HG03108 (cell line): ENCODE measurements at regions not wholly inside any gene's neighbourhood (a gene's known extent, or its start where the extent isn't known, plus 50 kb on each side); places are given as distances from the start of the nearest gene placed in this dataset.

Experiments
- ATAC-seq: cut with Tn5 transposase; IDR thresholded peaks from one replicate; pipeline ENCODE4 v1.9.1; 2021; ENCODE audit warnings: moderate library complexity; ENCODE audit not compliant: unreplicated experiment

- no peak for ATAC-seq
Measured at GRCh38 chr4:121526509-121526908, 145.7 kb upstream of the QRFPR start.

- ATAC-seq, result no peak
Measured at GRCh38 chr4:121519236-121519838, 138.5 kb upstream of the QRFPR start.

GRCh38 chr4:121517241-121517640, 136.4 kb upstream of the QRFPR start:
- no peak for ATAC-seq

GRCh38 chr4:121514443-121514842, 133.6 kb upstream of the QRFPR start:
- ATAC-seq, result no peak

- peak; percentile 61 for ATAC-seq
Measured at GRCh38 chr4:121510341-121510874, 129.6 kb upstream of the QRFPR start.

GRCh38 chr4:121485190-121485804, 104.5 kb upstream of the QRFPR start:
- no peak for ATAC-seq

- peak; percentile 77 for ATAC-seq
Measured at GRCh38 chr4:121484633-121485032, 103.8 kb upstream of the QRFPR start.

GRCh38 chr4:121479808-121480207, 99.0 kb upstream of the QRFPR start:
- ATAC-seq, result no peak

- no peak for ATAC-seq
Measured at GRCh38 chr4:121477480-121477879, 96.7 kb upstream of the QRFPR start.

- no peak for ATAC-seq
Measured at GRCh38 chr4:121477079-121477478, 96.3 kb upstream of the QRFPR start.

GRCh38 chr4:121472937-121473721, 92.3 kb upstream of the QRFPR start:
- no peak for ATAC-seq

- ATAC-seq, result no peak
Measured at GRCh38 chr4:121464854-121465253, 84.0 kb upstream of the QRFPR start.

- peak; percentile 66 for ATAC-seq
Measured at GRCh38 chr4:121462660-121463261, 81.9 kb upstream of the QRFPR start.

GRCh38 chr4:121459026-121459425, 78.2 kb upstream of the QRFPR start:
- ATAC-seq, result no peak

GRCh38 chr4:121457278-121457875, 76.6 kb upstream of the QRFPR start:
- no peak for ATAC-seq

GRCh38 chr4:121455285-121455684, 74.5 kb upstream of the QRFPR start:
- ATAC-seq, result no peak

GRCh38 chr4:121454251-121454979, 73.6 kb upstream of the QRFPR start:
- ATAC-seq, result no peak

- ATAC-seq, result no peak
Measured at GRCh38 chr4:121451310-121451709, 70.5 kb upstream of the QRFPR start.

- no peak for ATAC-seq
Measured at GRCh38 chr4:121449416-121449815, 68.6 kb upstream of the QRFPR start.

- no peak for ATAC-seq
Measured at GRCh38 chr4:121448231-121448630, 67.4 kb upstream of the QRFPR start.
